Jurkat, Clone E6-1 (cell line): ENCODE measurements at regions not wholly inside any gene's neighbourhood (a gene's known extent, or its start where the extent isn't known, plus 50 kb on each side); places are given as distances from the start of the nearest gene placed in this dataset.
"Not testable (repeated sequence)": the region's sequence is repeated elsewhere in the genome, so short reads cannot be mapped to it uniquely, and the experiment has no call there.

ENCODE experiments used
- DNase-seq: peaks from one replicate; pipeline ENCODE4 v3.0.0-alpha.2; 2011; ENCODE audit warnings: low read depth, low spot score
- H3K4me3 ChIP-seq: 2 replicates; pipeline ENCODE4 v1.5.1; 2011; ENCODE audit warnings: mild to moderate bottlenecking, low read length, control low read depth, moderate library complexity

DNA sequence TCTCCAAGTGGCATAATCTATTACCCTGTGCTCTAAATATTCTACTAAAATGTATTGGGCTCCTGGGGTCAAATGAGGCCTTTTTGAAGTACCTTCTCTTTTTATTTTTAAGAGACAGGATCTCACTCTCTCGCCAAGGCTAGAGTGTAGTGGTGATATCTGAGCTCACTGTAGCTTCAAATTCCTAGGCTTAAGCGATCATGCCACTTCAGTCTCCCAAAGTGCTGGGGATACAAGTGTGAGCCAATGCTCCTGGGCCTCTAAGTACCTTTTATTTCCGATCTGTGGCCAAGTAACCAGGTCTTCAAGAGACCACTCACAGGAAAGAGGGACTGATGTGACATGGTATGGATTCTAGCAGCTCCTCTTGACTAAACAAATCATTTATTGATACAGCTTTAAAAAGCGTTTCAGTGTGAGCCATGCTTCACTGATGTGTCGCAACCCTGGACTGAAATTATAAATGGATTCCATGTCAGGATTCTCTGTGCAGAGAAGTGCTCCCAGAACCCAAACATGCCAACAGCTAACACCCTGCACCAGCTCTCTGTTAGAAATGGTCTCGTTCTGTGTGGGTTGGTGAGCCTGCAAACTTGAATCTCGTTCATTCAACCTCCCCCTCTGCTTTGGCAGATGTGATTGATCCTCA is 477.8 kb downstream of the HINT1 start:
- DNase-seq = no peak

DNA sequence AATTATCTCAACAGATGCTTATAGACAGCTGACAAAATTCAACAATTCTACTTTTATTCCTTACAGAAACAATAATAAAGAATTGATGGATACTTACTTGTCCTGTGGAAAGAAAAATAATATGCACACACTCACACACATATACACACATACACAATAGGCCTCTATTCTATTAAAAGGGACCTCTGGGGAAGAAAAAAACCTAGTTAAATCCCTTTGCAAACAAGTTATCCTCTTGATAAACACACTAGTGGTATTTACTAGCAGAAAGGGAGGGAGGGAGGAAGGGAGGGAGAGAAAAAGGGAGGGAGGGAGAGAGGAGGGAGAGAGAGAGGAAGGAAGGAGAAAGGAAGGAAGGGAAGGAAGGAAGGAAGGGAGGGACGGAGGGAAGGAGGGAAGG is 486.4 kb downstream of the HINT1 start:
- H3K4me3 ChIP-seq = no peak overlapping the region
- DNase-seq = no peak

More for the DNA sequence above, 477.8 kb downstream of the HINT1 start:
- no peak overlapping the region for H3K4me3 ChIP-seq

- H3K4me3 ChIP-seq = no peak overlapping the region
- no peak for DNase-seq
Measured at GRCh38 chr5:130666462-130666861, 498.6 kb downstream of the HINT1 start.

- no peak for DNase-seq
Measured at GRCh38 chr5:130652176-130652575, 512.9 kb downstream of the HINT1 start.

GRCh38 chr5:130651440-130651839 is 513.6 kb downstream of the HINT1 start:
- no peak overlapping the region for H3K4me3 ChIP-seq
- DNase-seq = no peak

More at GRCh38 chr5:130652176-130652575, 512.9 kb downstream of the HINT1 start:
- no peak overlapping the region for H3K4me3 ChIP-seq

DNA sequence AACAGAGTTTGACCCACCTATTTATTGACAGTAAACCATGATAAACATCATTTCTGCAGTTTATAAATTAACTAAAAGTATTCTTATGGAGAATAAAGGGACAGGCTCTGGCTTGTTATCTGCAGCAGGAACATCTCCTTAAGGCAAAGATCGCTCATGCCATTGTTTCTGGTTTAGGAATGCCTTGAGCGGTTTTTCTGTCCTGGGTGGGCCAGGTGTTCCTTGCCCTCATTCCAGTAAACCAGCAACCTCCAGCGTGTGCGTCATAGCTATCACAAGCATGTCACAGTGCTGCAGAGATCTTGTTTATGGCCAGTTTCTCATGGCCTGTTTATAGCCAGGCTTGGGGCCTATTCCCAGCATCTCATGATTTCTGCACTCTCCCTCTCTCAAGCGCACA is 521.7 kb downstream of the HINT1 start:
- H3K4me3 ChIP-seq = no peak overlapping the region
- no peak for DNase-seq

DNA sequence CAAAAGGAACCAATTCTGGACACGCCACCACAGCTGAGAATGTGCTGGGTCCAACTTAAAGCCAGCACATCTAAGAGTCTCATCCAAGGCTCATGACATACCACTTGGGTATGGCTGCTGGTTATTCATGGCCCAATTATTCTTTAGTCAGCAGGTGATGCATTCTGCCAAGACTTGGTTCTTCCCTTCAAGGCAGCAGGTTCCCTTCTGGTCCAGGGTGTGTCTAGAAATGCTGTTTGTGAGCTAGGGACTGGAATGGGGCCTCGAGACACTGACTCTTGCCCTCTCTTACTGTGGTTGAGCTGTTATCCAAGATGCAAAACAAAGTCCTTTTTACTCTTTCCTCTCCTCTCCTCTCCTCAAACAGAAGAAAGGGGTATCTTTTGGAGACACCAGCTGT is 522.6 kb downstream of the HINT1 start:
- H3K4me3 ChIP-seq = no peak overlapping the region
- DNase-seq = no peak

- no peak overlapping the region for H3K4me3 ChIP-seq
- no peak for DNase-seq
Measured at GRCh38 chr5:130627145-130627544, 537.9 kb downstream of the HINT1 start.

DNA sequence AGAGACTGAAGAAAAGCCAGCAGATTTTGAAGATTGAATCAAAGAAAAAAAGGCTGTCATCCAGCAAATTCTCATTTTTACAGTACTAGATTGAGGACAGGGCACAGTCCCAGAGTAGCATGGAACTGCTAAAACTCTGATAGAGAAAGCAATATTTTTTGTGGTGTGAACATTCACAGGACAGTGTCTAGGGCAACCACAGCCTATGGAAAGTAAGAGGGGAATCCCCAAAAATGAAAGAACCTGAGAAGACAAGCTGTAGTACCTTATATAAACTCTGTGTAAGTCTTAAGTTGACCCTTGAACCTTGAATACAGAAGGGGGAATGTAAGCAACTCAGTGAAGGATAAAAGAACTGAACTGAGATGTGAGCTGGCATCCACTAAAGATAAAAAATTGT is 540.3 kb downstream of the HINT1 start:
- H3K4me3 ChIP-seq = no peak overlapping the region
- no peak for DNase-seq

DNA sequence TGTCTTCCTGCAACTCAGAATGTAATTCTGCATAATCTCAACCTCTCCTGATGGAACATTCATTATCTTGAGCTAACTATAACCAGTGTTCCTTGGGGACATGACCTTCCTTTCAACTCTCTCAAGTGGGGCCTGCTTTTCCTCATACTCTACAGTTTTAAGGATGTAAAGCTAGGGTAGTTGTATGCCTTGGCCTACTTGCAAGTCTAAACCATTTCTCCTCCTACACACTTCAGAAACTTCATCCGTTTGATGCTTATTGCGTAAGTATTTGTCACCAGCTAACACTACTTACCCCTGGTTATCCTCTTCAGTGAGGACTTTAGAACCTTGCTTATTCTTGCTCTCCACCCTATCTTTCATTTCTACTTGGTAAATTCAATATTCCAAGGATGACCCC is 548.9 kb downstream of the HINT1 start:
- no peak for DNase-seq
- no peak overlapping the region for H3K4me3 ChIP-seq

- no peak for DNase-seq
- no peak overlapping the region for H3K4me3 ChIP-seq
Measured at GRCh38 chr5:130605234-130605633, 559.8 kb downstream of the HINT1 start.

DNA sequence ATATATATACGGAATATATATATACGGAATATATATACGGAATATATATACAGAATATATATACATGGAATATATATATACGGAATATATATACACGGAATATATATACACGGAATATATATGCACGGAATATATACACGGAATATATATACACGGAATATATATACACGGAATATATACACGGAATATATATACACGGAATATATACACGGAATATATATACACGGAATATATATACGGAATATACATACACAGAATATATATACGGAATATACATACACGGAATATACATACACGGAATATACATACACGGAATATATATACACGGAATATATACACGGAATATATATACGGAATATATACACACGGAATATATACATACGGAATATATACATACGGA is 568.4 kb downstream of the HINT1 start:
- not testable (repeated sequence) for DNase-seq, H3K4me3 ChIP-seq

- no peak for DNase-seq
- no peak overlapping the region for H3K4me3 ChIP-seq
Measured at GRCh38 chr5:130580264-130580663, 584.8 kb downstream of the HINT1 start.

DNA sequence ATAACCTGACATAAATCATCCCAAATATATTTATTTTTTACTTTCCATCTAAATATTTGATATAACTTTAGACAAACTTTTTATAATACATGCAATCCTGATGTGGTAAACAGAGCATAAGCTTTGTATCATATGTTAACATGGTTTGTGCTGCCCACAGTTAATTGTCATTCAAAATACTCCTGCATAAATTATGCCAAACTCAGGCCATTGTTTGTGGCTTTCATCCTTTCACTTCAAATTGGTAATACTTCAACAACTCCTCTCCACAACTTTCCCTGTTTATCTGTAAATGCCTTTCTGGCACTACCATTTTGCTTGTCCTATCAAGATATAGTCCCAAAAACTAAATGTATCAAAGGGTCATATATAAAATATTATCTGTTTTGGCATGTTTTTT is 586.7 kb downstream of the HINT1 start:
- DNase-seq = no peak

GRCh38 chr5:130571076-130571475 is 594.0 kb downstream of the HINT1 start:
- no peak for DNase-seq
- no peak overlapping the region for H3K4me3 ChIP-seq

More for the DNA sequence above, 586.7 kb downstream of the HINT1 start:
- H3K4me3 ChIP-seq = no peak overlapping the region

- DNase-seq = no peak
- H3K4me3 ChIP-seq = no peak overlapping the region
Measured at GRCh38 chr5:130568791-130569190, 596.3 kb downstream of the HINT1 start.

- H3K4me3 ChIP-seq = no peak overlapping the region
- DNase-seq = no peak
Measured at GRCh38 chr5:130555429-130555828, 609.6 kb downstream of the HINT1 start.

GRCh38 chr5:130550562-130550928 is 614.5 kb downstream of the HINT1 start:
- H3K4me3 ChIP-seq = no peak overlapping the region
- no peak for DNase-seq

- no peak overlapping the region for H3K4me3 ChIP-seq
- DNase-seq = no peak
Measured at GRCh38 chr5:130549884-130550561, 615.0 kb downstream of the HINT1 start.

DNA sequence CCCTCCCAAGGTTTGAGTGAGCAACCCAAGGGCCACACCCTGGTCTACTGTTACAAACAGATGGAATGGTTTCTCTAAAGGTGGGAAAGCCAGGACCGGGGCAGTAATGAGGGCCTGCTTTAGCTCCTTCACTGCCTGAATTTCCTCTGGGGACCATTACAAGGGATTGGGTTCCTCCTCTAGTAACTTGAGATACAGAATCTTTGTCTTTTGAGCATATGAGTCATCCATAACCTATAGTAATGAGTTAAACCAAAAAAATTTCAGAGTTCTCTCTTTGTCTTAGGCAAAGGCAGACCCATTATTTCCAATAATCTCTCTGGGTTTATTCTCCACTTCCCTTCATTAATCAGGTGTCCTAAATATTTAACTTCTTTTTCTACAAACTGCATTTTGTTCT is 618.8 kb downstream of the HINT1 start:
- H3K4me3 ChIP-seq = no peak overlapping the region
- no peak for DNase-seq

- no peak for DNase-seq
- no peak overlapping the region for H3K4me3 ChIP-seq
Measured at GRCh38 chr5:130545291-130545690, 619.8 kb downstream of the HINT1 start.
